Osteocyte (in vitro differentiated cells): ENCODE measurements at regions not wholly inside any gene's neighbourhood (a gene's known extent, or its start where the extent isn't known, plus 50 kb on each side); places are given as distances from the start of the nearest gene placed in this dataset.
A peak's percentile ranks its signal among the peaks of the same experiment; 100 is the strongest.

ENCODE experiments used
- DNase-seq: peaks from one replicate; pipeline ENCODE4 v3.0.0; 2021; ENCODE audit warnings: mixed read lengths; ENCODE audit not compliant: unreplicated experiment; ENCODE audit errors: extremely low spot score
- H3K27ac Mint-ChIP-seq: one replicate; pipeline ENCODE4 v1.8.0; 2021; ENCODE audit warnings: mild to moderate bottlenecking, mixed read lengths; ENCODE audit not compliant: unreplicated experiment
- H3K27me3 Mint-ChIP-seq: one replicate; pipeline ENCODE4 v1.8.0; 2021; ENCODE audit warnings: mixed read lengths; ENCODE audit not compliant: unreplicated experiment
- H3K36me3 Mint-ChIP-seq: one replicate; pipeline ENCODE4 v1.8.0; 2021; ENCODE audit warnings: mixed read lengths; ENCODE audit not compliant: unreplicated experiment
- H3K4me1 Mint-ChIP-seq: one replicate; pipeline ENCODE4 v1.8.0; 2021; ENCODE audit warnings: mixed read lengths; ENCODE audit not compliant: unreplicated experiment
- H3K4me3 Mint-ChIP-seq: one replicate; pipeline ENCODE4 v1.8.0; 2021; ENCODE audit warnings: mild to moderate bottlenecking, moderate library complexity, mixed read lengths; ENCODE audit not compliant: unreplicated experiment
- H3K9me3 Mint-ChIP-seq: one replicate; pipeline ENCODE4 v1.8.0; 2021; ENCODE audit warnings: mixed read lengths; ENCODE audit not compliant: unreplicated experiment
- CTCF ChIP-seq: fragments of 200-600 bp; sonication (generic); IDR thresholded peaks from 2 replicates; pipeline ENCODE4 v1.5.0; 2021; ENCODE audit warnings: antibody characterized with exemption, mild to moderate bottlenecking, moderate library complexity

- peaks cover 7% of the 10 kb centered on the region for H3K9me3 Mint-ChIP-seq
- no peak overlapping the region for H3K27ac Mint-ChIP-seq
- DNase-seq: no peak
- no peak for TF ChIP-seq CTCF
- H3K36me3 Mint-ChIP-seq: no peaks in the 10 kb centered on the region
- no peaks in the 10 kb centered on the region for H3K4me1 Mint-ChIP-seq
- H3K4me3 Mint-ChIP-seq: no peak overlapping the region
- no peaks in the 10 kb centered on the region for H3K27me3 Mint-ChIP-seq
Measured at GRCh38 chr5:117812861-117813260, 1175.5 kb downstream of the DTWD2 start.

GRCh38 chr5:117809251-117809650 is 1179.1 kb downstream of the DTWD2 start:
- no peak for TF ChIP-seq CTCF
- Mint-ChIP-seq H3K4me3 (no peak overlapping the region), H3K9me3 (no peaks in the 10 kb centered on the region), H3K36me3 (no peaks in the 10 kb centered on the region), H3K27me3 (no peaks in the 10 kb centered on the region), H3K27ac (no peak overlapping the region), H3K4me1 (no peaks in the 10 kb centered on the region)
- no peak for DNase-seq

- Mint-ChIP-seq H3K36me3 (peaks cover 4% of the 10 kb centered on the region), H3K27ac (no peak overlapping the region), H3K9me3 (peaks cover 22% of the 10 kb centered on the region), H3K4me3 (no peak overlapping the region), H3K27me3 (no peaks in the 10 kb centered on the region), H3K4me1 (peaks cover 10% of the 10 kb centered on the region)
- no peak for DNase-seq
- TF ChIP-seq CTCF: no peak
Measured at GRCh38 chr5:117805058-117805457, 1183.3 kb downstream of the DTWD2 start.

GRCh38 chr5:117803533-117803932 is 1184.8 kb downstream of the DTWD2 start:
- no peak overlapping the region for H3K4me3 Mint-ChIP-seq
- peaks cover 4% of the 10 kb centered on the region for H3K36me3 Mint-ChIP-seq
- no peaks in the 10 kb centered on the region for H3K27me3 Mint-ChIP-seq
- DNase-seq: no peak
- H3K27ac Mint-ChIP-seq: peak overlapping the region; percentile 23
- no peak for TF ChIP-seq CTCF
- peaks cover 25% of the 10 kb centered on the region for H3K9me3 Mint-ChIP-seq
- H3K4me1 Mint-ChIP-seq: peaks cover 10% of the 10 kb centered on the region

GRCh38 chr5:117801583-117801982 is 1186.8 kb downstream of the DTWD2 start:
- DNase-seq: no peak
- peaks cover 4% of the 10 kb centered on the region for H3K36me3 Mint-ChIP-seq
- H3K27me3 Mint-ChIP-seq: no peaks in the 10 kb centered on the region
- peaks cover 10% of the 10 kb centered on the region for H3K4me1 Mint-ChIP-seq
- H3K9me3 Mint-ChIP-seq: peaks cover 25% of the 10 kb centered on the region
- no peak overlapping the region for H3K4me3 Mint-ChIP-seq
- no peak for TF ChIP-seq CTCF
- H3K27ac Mint-ChIP-seq: no peak overlapping the region
